ENCODE measurements at regions not wholly inside any gene's neighbourhood (a gene's known extent, or its start where the extent isn't known, plus 50 kb on each side); places are given as distances from the start of the nearest gene placed in this dataset.

GRCh38 chr2:65918760-65919187, 486.4 kb upstream of the SPRED2 start (continued):
- TF ChIP-seq KAT7 (CRISPR knock-in tag; IDR thresholded peaks at IDR 0.05; ENCODE audit: borderline replicate concordance) (no peak), HOXA7 (CRISPR knock-in tag; IDR thresholded peaks at IDR 0.05) (no peak), SMYD3 (CRISPR knock-in tag; IDR thresholded peaks at IDR 0.05) (0 out of 2 replicates have a peak, but pooled peaks have one; percentile 33), GZF1 (CRISPR knock-in tag; IDR thresholded peaks at IDR 0.05) (no peak), ZNF224 (CRISPR knock-in tag; IDR thresholded peaks at IDR 0.05) (no peak), PRDM4 (CRISPR knock-in tag; IDR thresholded peaks at IDR 0.05; ENCODE audit: borderline replicate concordance) (no peak), ZNF501 (CRISPR knock-in tag; IDR thresholded peaks at IDR 0.05) (no peak), ZNF770 (CRISPR knock-in tag; IDR thresholded peaks at IDR 0.05) (no peak), ZNF17 (CRISPR knock-in tag; IDR thresholded peaks at IDR 0.05) (no peak), ZNF136 (CRISPR knock-in tag; IDR thresholded peaks at IDR 0.05; ENCODE audit: low read depth) (no peak), SUZ12 (IDR thresholded peaks at IDR 0.05; ENCODE audit: low read depth, low read length) (no peak), JUN (CRISPR knock-in tag; IDR thresholded peaks at IDR 0.05) (no peak), NFE2L1 (CRISPR knock-in tag; IDR thresholded peaks at IDR 0.05; ENCODE audit: borderline replicate concordance) (no peak), HINFP (CRISPR knock-in tag; IDR thresholded peaks at IDR 0.05; ENCODE audit: low read depth) (no peak), ZNF564 (CRISPR knock-in tag; IDR thresholded peaks at IDR 0.05) (no peak), CBX1 (IDR thresholded peaks at IDR 0.05; ENCODE audit: low read depth) (no peak), SP4 (CRISPR knock-in tag; IDR thresholded peaks at IDR 0.05) (no peak), PAF1 (CRISPR knock-in tag; IDR thresholded peaks at IDR 0.05) (no peak), NONO (IDR thresholded peaks at IDR 0.05) (no peak), NONO (CRISPR knock-in tag; conservative IDR thresholded peaks at IDR 0.05) (peak; percentile 48; the same call in 1 of the 2 replicates), ZNF234 (CRISPR knock-in tag; conservative IDR thresholded peaks at IDR 0.05) (no peak), NR3C1 (CRISPR knock-in tag; IDR thresholded peaks at IDR 0.05) (no peak), HNF4A (CRISPR knock-in tag; IDR thresholded peaks at IDR 0.05) (peak; percentile 93), YEATS2 (CRISPR knock-in tag; IDR thresholded peaks at IDR 0.05; ENCODE audit: borderline replicate concordance) (no peak), PAWR (CRISPR knock-in tag; IDR thresholded peaks at IDR 0.05; ENCODE audit: borderline replicate concordance) (no peak), SRF (IDR thresholded peaks at IDR 0.05; ENCODE audit: low read depth, low read length) (no peak), ZNF704 (CRISPR knock-in tag; IDR thresholded peaks at IDR 0.05; ENCODE audit: borderline replicate concordance) (no peak)
